ENCODE measurements at regions not wholly inside any gene's neighbourhood (a gene's known extent, or its start where the extent isn't known, plus 50 kb on each side); places are given as distances from the start of the nearest gene placed in this dataset.

- Histone ChIP-seq H3K4me1 (ENCODE audit: insufficient read depth, low read length) (no peaks in the 10 kb centered on the region), H4K20me1 (ENCODE audit: insufficient read depth, low read length) (no peaks in the 10 kb centered on the region), H3K36me3 (replicated peaks in 1 of 2; ENCODE audit: control insufficient read depth in 1 of 2, insufficient read depth in 2 of 2, low read length in 2 of 2) (no peaks in the 10 kb centered on the region), H3K27me3 (ENCODE audit: control insufficient read depth in 1 of 2, insufficient read depth in 2 of 2, low read length in 2 of 2) (no peaks in the 10 kb centered on the region; a peak in 1 of 5 replicates), H3K4me3 (replicated peaks in 1 of 3; ENCODE audit: insufficient read depth in 1 of 3, low read depth in 2 of 3, low read length in 3 of 3) (no peak overlapping the region), H3K4me2 (ENCODE audit: low read depth, low read length) (no peak overlapping the region), H3K79me2 (ENCODE audit: insufficient read depth, low read length) (no peaks in the 10 kb centered on the region), H3K9me3 (ENCODE audit: low read length) (no peaks in the 10 kb centered on the region), H2AFZ (ENCODE audit: low read length) (no peak overlapping the region), H3K27ac (ENCODE audit: extremely low read length, insufficient read depth, low read length) (no peak overlapping the region), H3K9ac (ENCODE audit: insufficient read depth, low read depth, low read length) (no peak overlapping the region)
- POLR2A ChIA-PET, result no interaction called here
- 0% methylated on average over 2 of the region's 2 CpGs for WGBS (ENCODE audit: low lambda C conversion rate)
- CTCF ChIA-PET (ENCODE audit: low intra/inter-chr PET ratio, low total read pairs), result no interaction called here
- TF ChIP-seq ZNF724P (CRISPR knock-in tag; IDR thresholded peaks at IDR 0.05; ENCODE audit: borderline replicate concordance) (no peak), SIN3A (IDR thresholded peaks at IDR 0.05; ENCODE audit: borderline replicate concordance, low read depth, low read length) (no peak), ZNF780A (CRISPR knock-in tag; IDR thresholded peaks at IDR 0.05) (no peak), NFAT5 (CRISPR knock-in tag; IDR thresholded peaks at IDR 0.05) (no peak), ZNF629 (CRISPR knock-in tag; conservative IDR thresholded peaks at IDR 0.05) (no peak), NFKBIZ (CRISPR knock-in tag; IDR thresholded peaks at IDR 0.05) (no peak), GTF3A (CRISPR knock-in tag; conservative IDR thresholded peaks at IDR 0.05) (no peak), ATF7-NPFF (CRISPR knock-in tag; IDR thresholded peaks at IDR 0.05; ENCODE audit: low read depth) (no peak), ZNF652 (CRISPR knock-in tag; IDR thresholded peaks at IDR 0.05; ENCODE audit: borderline replicate concordance, low read depth) (no peak), TBX2 (CRISPR knock-in tag; IDR thresholded peaks at IDR 0.05; ENCODE audit: borderline replicate concordance) (no peak), REL (CRISPR knock-in tag; conservative IDR thresholded peaks at IDR 0.05) (no peak), RFXANK (CRISPR knock-in tag; IDR thresholded peaks at IDR 0.05) (no peak), ZNF740 (CRISPR knock-in tag; IDR thresholded peaks at IDR 0.05) (no peak), ZNF343 (CRISPR knock-in tag; IDR thresholded peaks at IDR 0.05) (no peak), FOXK1 (CRISPR knock-in tag; IDR thresholded peaks at IDR 0.05; ENCODE audit: borderline replicate concordance, low read depth) (no peak), PRDM15 (CRISPR knock-in tag; IDR thresholded peaks at IDR 0.05) (no peak), ATM (IDR thresholded peaks at IDR 0.05; ENCODE audit: borderline replicate concordance) (no peak), KDM1A (CRISPR knock-in tag; IDR thresholded peaks at IDR 0.05) (no peak), SRF (IDR thresholded peaks at IDR 0.05; ENCODE audit: low read depth, low read length) (no peak)
- intact Hi-C loops (cut with micrococcal nuclease; ENCODE audit: unreplicated experiment) (no loop called here), in situ Hi-C loops (cut with HindIII; ENCODE audit: extremely low pct_ligation_motif_present, low pct_unique_long_range_greater_than_20kb) (no loop called here)
- ATAC-seq (no peak), DNase-seq (ENCODE audit: low spot score) (no peak), FAIRE-seq (no peak)
- no TSS peak for BruUV-seq (replicated peaks)
These were observed 208.3 kb upstream of the UBE2E2 start for GRCh38 chr3:22994781-22995180.

Measured in HepG2 (cell line).